GM18861 (cell line): ENCODE measurements at regions not wholly inside any gene's neighbourhood (a gene's known extent, or its start where the extent isn't known, plus 50 kb on each side); places are given as distances from the start of the nearest gene placed in this dataset.

Experiments
- ATAC-seq: cut with Tn5 transposase; IDR thresholded peaks from one replicate; pipeline ENCODE4 v1.9.1; 2021; ENCODE audit not compliant: unreplicated experiment

- ATAC-seq = no peak
Measured at GRCh38 chr5:61820836-61821235, 485.2 kb upstream of the KIF2A start.

DNA sequence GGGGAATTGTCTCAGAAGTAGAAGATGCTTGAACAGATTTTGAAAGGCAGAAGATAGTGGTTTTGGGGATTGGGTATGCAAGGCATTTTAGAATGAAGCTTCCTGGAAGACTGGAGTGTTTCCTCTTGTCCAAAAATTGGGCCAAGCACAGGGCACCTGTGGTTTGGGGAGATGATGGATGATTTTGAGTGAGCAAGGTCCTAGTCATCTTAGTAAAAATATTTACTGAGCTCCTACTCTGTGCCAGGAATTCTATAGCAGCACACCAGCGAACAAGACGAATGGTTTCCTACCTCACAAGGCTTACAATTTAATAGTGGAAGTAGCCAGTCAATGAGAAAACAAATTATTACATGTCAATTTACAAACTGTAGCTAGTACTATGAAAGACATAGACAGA lies 484.4 kb upstream of the KIF2A start:
- no peak for ATAC-seq

- ATAC-seq = no peak
Measured at GRCh38 chr5:61822584-61822983, 483.4 kb upstream of the KIF2A start.

DNA sequence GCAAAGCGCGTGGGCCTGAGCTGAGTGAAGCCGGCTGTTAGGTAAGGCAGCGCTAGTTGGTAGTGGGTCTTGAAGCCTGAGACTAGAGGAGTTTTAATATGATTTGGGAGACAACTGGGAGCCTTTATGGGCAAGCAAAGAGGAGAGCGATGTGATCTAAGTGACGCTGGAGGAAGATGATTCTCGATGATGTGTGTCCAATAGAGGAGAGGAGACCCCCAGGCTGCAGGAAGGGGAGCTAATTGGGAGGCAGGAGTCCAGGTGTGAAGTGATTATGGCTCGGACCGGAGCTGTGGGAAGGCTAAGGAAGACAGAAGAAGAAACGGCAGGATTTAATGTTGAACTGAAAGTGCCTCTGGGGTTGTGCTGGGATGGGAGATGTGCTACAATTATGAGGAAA lies 482.9 kb upstream of the KIF2A start:
- ATAC-seq = no peak

- no peak for ATAC-seq
Measured at GRCh38 chr5:61823781-61824180, 482.2 kb upstream of the KIF2A start.

DNA sequence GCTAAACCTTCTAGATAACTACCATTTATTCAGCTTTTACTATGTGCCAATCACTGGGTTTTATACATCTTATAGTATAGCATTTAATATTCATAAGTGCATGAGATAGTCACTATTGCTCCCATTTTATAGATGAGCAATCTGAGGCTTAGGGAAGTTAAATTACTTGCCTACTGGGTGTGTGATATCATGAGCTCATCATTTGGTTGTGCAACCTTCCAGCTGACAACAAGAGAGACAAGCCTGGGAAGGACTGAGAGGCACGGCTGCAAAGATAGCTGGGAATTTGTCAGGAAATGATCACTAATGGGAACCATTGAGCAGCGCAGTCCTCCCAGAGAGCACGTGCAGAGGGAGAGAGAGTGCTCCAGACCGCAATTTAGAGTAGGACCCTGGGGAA lies 481.6 kb upstream of the KIF2A start:
- ATAC-seq = no peak

GRCh38 chr5:61827445-61827975 lies 478.5 kb upstream of the KIF2A start:
- no peak for ATAC-seq

GRCh38 chr5:61828856-61829255 lies 477.1 kb upstream of the KIF2A start:
- no peak for ATAC-seq

GRCh38 chr5:61831736-61832135 lies 474.3 kb upstream of the KIF2A start:
- no peak for ATAC-seq

- ATAC-seq = no peak
Measured at GRCh38 chr5:61837788-61838187, 468.2 kb upstream of the KIF2A start.

DNA sequence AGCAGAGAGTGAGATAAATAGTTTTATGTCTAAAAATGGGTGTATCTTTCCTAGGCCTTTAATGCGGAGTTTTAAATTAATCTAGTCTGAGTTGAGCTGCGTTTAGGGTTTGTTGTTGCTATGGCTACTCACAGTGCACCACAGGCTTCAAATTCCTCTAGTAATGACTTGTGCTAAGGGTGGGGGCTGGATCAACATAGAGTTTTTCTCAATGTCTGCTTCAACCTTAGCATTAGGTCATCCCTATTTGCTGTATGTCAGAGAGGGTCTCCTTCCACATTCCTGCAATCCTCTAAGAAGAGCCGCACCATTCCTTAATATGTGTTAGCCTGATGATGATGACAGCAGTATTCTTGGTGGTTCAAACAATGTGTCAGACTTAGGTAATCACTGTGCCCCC lies 465.6 kb upstream of the KIF2A start:
- ATAC-seq = no peak

- no peak for ATAC-seq
Measured at GRCh38 chr5:61842840-61843239, 463.2 kb upstream of the KIF2A start.

DNA sequence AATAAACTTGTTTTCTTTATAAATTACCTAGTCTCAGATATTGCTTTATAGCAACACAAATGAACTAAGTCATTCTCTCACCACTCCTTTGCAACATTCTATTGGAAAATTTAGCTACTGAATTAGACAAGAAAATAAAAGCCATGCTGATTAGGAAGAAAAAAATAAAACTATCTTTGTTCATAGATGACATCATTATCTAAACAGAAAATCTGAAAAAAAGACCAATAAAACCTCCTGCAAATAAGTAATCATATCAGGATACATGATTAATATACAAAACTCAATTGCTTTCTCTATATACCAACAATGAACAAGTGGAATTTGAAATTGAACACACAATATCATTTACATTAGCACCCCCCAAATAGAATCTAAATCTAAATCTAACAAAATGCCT lies 455.3 kb upstream of the KIF2A start:
- ATAC-seq = no peak

- ATAC-seq = no peak
Measured at GRCh38 chr5:61854531-61854930, 451.5 kb upstream of the KIF2A start.

DNA sequence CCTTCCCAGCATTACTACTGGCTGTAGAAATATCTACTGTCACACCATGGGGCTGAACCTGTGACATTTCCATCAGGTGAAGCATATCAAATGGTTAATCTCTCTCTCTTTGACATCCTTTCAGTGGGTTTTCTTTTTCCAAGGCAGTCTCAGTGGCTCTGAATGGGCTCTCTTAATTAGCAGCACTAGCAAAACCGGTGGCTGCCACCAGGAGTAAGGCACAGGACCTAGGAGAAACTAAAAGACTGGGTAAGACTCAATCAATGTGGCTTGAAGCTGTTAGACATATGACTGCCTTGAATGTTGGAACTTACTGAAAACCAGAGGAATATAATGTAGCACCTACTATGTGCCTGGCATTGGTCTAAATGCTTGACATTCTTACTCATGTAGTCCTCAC lies 445.0 kb upstream of the KIF2A start:
- ATAC-seq = no peak

DNA sequence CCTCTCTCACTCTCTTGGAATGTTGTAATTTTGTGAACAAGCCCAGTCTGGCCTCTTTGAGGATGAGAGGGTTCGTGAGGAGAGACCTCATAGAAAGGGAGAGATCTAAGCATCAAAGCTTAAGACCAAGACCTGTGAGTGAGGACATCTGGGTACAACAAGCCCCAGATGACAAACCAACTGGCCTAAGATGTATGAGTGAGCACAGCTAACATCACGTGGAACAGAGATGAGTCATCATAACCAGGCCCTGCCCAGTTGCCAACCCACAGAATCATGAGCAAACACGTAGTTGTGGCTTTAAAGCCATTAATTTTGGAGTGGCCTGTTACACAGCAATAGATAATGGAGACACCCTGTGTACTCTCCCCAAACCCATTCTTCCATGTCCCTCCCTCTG lies 439.1 kb upstream of the KIF2A start:
- ATAC-seq = peak; percentile 95

DNA sequence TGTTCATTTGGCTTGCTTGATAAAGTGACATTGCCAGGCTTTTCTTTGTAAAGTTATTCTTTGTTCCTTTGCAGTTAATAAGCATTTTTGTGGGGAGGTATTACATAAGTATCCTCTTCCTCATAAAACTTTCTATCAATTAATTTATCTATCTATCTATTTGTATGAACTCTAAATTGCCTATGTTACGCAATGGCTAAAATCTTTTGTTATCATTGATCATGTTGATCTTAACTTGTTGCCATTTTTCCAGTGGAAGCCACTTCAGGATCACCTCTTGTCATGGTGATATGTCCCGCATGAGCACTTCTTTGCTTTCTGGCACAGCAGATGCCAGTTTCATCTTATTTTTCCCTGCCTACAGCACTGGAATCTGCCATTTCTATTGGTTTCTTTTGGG lies 436.7 kb upstream of the KIF2A start:
- ATAC-seq = no peak

- no peak for ATAC-seq
Measured at GRCh38 chr5:61878471-61878870, 427.5 kb upstream of the KIF2A start.

DNA sequence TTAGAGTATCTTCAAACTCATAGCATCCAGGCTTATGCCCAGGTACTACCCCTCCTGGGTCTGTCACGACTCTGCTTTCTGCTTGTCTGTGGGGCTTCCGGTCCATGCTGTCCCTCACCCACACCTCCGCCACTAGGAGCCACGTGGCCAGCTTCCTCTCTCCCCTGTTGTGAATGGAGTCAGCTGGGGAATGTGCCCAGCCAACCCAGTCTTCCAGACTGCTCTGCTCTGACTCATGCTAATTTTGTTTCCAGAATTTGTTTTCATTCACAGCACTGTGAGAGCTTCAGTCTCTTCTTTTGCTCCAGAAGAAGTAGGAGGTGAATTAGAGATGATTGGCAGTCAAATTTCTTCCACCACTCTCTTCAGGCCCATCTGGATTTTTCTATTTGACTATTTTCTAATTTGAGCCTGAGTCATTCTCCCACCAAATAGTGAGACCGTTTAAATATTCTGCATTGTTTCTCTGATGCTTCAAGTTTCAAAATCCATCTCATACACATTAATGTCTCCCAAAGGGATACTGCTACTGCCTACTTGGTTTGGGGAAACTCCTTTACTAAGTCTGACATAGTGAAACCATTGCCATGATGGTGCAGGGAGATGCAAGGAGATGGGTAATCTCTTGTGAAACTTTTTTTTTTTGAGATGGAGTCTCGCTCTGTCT lies 424.1 kb upstream of the KIF2A start:
- ATAC-seq = no peak

- ATAC-seq = no peak
Measured at GRCh38 chr5:61882901-61883500, 423.0 kb upstream of the KIF2A start.

DNA sequence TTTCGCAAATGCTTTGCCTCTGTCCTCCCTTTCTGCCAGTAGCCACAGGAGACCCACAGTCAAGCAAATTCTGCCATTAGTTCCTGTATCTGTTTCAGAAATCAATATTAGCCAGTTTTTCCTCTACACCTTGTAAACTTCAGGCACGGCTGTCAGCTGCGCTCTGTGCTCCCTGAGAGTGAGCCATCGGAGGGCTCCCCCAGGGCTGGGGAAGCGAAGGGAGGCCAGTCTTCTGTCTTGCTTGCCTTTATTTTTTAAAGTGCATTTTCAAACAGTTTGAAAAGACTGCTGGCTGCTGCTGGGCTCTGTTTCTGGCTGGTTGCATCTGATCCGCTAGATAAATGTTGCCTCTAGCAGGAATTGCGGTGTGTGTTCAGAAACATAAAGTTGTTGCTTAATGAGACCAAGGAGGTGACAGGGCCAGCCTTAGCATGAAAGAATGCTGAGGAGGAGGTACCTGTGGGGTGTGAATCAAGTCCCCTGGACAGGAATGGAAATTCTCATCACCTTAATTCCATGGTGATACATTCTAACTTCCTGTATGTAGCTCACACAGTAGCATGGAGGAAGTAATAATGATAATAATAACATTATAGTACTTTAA lies 421.7 kb upstream of the KIF2A start:
- no peak for ATAC-seq

- no peak for ATAC-seq
Measured at GRCh38 chr5:61886214-61886613, 419.8 kb upstream of the KIF2A start.
